Kidney (tissue), 13 donors: ENCODE measurements at regions not wholly inside any gene's neighbourhood (a gene's known extent, or its start where the extent isn't known, plus 50 kb on each side); places are given as distances from the start of the nearest gene placed in this dataset.

ENCODE experiments used
- DNase-seq, 5 donors: peaks; one replicate each; pipeline ENCODE4 v3.0.0-alpha.2; 2013 to 2020
- FAIRE-seq: peaks from 2 replicates; lab custom pipeline; 2012; peaks lifted over from hg19 to GRCh38; lab: Jason Lieb, UNC
- H3K27ac ChIP-seq, 2 donors: one replicate each; pipeline ENCODE4 v1.7.0; 2013; ENCODE audit warnings: low read depth in 2 of 2, low read length in 2 of 2, inconsistent platforms in 1 of 2
- H3K27me3 ChIP-seq: one replicate; pipeline ENCODE4 v1.7.1; 2013; ENCODE audit warnings: low read length, inconsistent platforms; ENCODE audit not compliant: control insufficient read depth, insufficient read depth
- H3K36me3 ChIP-seq, 3 donors: one replicate each; pipeline versions ENCODE4 v1.7.0 to v1.7.1; 2013; ENCODE audit warnings: low read length in 3 of 3, control low read depth in 1 of 3, inconsistent platforms in 1 of 3; ENCODE audit not compliant: insufficient read depth in 3 of 3, control insufficient read depth in 2 of 3
- H3K4me1 ChIP-seq, 3 donors: one replicate each; pipeline versions ENCODE4 v1.7.0 to v1.7.1; 2013; ENCODE audit warnings: low read length in 3 of 3, inconsistent platforms in 1 of 3, low read depth in 1 of 3; ENCODE audit not compliant: control insufficient read depth in 2 of 3, insufficient read depth in 2 of 3
- H3K4me3 ChIP-seq, 3 donors: one replicate each; pipeline versions ENCODE4 v1.7.0 to v1.8.1; 2013; ENCODE audit warnings: low read length in 3 of 3, control low read depth in 1 of 3, inconsistent platforms in 1 of 3
- H3K9ac ChIP-seq, 3 donors: one replicate each; pipeline versions ENCODE4 v1.7.0 to v1.7.1; 2013; ENCODE audit warnings: low read length in 3 of 3, control low read depth in 1 of 3, inconsistent platforms in 1 of 3
- H3K9me3 ChIP-seq, 3 donors: one replicate each; pipeline versions ENCODE4 v1.7.0 to v1.7.1; 2013; ENCODE audit warnings: low read length in 3 of 3, control low read depth in 1 of 3, inconsistent platforms in 1 of 3; ENCODE audit not compliant: control insufficient read depth in 2 of 3, insufficient read depth in 1 of 3
- CTCF ChIP-seq: IDR thresholded peaks from 3 replicates; pipeline ENCODE4 v1.5.1; 2012; ENCODE audit warnings: mild to moderate bottlenecking, moderate library complexity, borderline replicate concordance; ENCODE audit not compliant: insufficient read depth; ENCODE audit errors: extremely low read depth
- intact Hi-C: fragments of 100-400 bp; cut with DNase I; formaldehyde crosslinking; loops from one replicate; pipeline ENCODE4 v1.11.1; 2022
- donor health status: control.
- donor health status: control.
- donor health status: control.
- donor health status: control.
- donor health status: control.
- donor health status: DM: yes; HTN: yes; CAD: no.
- donor health status: Normal renal cell carcinoma (clear cell type).

- intact Hi-C loops, result no loop called here
- FAIRE-seq, result no peak
- Histone ChIP-seq H3K4me1 (peaks cover 0 to 3% (median 2%) of the 10 kb centered on the region in 3 donors), H3K27ac (no peak overlapping the region), H3K27me3 (no peaks in the 10 kb centered on the region), H3K4me3 (no peak overlapping the region), H3K9ac (no peak overlapping the region), H3K9me3 (no peaks in the 10 kb centered on the region), H3K36me3 (no peaks in the 10 kb centered on the region)
- DNase-seq, result peak in 2 of 5 donors; percentile 52 to 85
- no peak for TF ChIP-seq CTCF
Observed at GRCh38 chr2:150129921-150130575, 357.4 kb downstream of the RND3 start.

- no peak overlapping the region for H3K27ac ChIP-seq
- no peaks in the 10 kb centered on the region for H3K9me3 ChIP-seq
- DNase-seq (no peak), FAIRE-seq (no peak)
- H3K4me3 ChIP-seq, result no peak overlapping the region
- no peaks in the 10 kb centered on the region for H3K36me3 ChIP-seq
- no peak overlapping the region for H3K9ac ChIP-seq
- H3K4me1 ChIP-seq, result peaks cover 0 to 3% (median 2%) of the 10 kb centered on the region in 3 donors
- H3K27me3 ChIP-seq, result no peaks in the 10 kb centered on the region
- intact Hi-C loops, result no loop called here
- no peak for TF ChIP-seq CTCF
Observed at GRCh38 chr2:150127995-150128394, 359.5 kb downstream of the RND3 start.

GRCh38 chr2:150127346-150127990 is 360.0 kb downstream of the RND3 start:
- H3K4me3 ChIP-seq, result no peak overlapping the region
- H3K4me1 ChIP-seq, result peaks cover 0 to 3% (median 2%) of the 10 kb centered on the region in 3 donors
- no peak for TF ChIP-seq CTCF
- H3K27ac ChIP-seq, result no peak overlapping the region
- H3K9ac ChIP-seq, result no peak overlapping the region
- FAIRE-seq, result no peak
- no peaks in the 10 kb centered on the region for H3K27me3 ChIP-seq
- no peaks in the 10 kb centered on the region for H3K36me3 ChIP-seq
- no peaks in the 10 kb centered on the region for H3K9me3 ChIP-seq
- DNase-seq, result no peak
- intact Hi-C loops, result no loop called here
